ENCODE measurements at regions not wholly inside any gene's neighbourhood (a gene's known extent, or its start where the extent isn't known, plus 50 kb on each side); places are given as distances from the start of the nearest gene placed in this dataset.
A peak's percentile ranks its signal among the peaks of the same experiment; 100 is the strongest.
"Not testable (repeated sequence)": the region's sequence is repeated elsewhere in the genome, so short reads cannot be mapped to it uniquely, and the experiment has no call there.

DNA sequence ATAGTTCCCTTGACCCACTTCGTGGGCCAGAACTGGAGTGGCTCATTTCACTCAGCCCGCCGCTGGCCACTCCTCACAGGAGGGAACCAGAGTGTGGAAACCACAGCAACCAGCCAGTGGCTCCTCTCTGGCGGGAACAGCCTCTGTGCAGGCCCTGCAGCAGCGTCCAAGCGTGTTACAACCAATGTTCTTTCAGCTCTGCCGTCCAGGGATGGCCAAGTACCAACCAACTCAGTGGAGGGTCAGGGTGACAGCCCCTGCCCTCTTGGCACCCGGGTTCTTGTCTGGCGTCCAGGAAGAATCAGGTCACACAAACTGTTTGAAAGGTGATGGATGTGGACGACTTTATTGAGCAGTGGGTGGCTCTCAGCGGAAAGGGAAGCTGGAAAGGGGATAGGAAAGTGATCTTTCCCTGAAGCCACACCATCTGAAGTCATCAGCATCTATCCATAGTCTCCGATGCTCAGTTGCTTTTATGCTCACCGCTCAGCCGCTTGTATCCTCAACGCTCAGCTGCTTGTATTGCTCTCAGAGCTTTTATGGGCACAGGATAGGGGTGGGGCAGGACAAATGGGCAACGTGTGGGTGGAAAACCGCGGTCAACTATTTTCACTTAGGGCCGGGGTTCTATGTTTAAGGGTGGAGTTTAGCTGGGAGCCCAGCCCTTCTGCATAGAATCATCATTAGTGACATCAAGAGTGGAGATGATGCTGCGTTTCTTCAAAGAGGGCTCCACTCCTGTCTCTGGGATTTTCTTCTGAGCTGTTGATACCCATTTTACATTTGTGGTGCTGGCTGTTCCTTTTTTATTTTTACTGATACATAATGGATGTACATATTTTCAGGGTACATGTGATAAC is 250.2 kb downstream of the RRAGC start:
- no peak for DNase-seq (ENCODE audit: low spot score)

DNA sequence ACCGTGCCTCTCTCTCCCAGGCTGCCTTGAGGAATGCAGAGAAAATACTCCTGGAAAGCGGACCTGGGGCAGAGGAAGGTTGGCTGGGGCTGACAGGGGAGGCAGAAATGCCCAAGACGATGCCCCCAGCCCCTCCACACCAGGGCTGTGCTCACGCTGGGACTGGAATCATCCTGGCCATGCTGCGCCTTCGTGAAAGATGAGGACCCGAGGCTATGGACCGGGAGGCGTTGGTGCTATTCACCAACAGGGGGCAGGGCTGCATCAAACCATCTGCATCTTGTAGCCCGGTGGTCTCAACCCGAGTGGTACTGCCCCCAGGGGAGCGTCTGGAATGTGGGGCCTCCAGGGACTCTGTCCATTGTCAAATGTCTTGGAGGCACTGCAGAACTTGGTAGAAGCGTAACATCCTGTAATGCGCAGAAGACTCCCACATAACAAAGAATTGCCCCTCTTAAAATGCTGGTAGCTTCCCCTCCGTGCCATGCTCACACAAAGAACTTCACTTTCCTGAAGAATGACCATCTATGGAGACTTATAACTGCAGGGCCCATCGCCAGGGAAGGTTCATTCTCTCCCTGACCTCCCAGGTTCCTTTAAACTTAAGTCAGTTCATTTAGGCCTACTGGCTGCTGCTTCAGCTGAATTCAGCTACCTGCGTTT is 251.2 kb downstream of the RRAGC start:
- DNase-seq (ENCODE audit: low spot score): peak; percentile 13

DNA sequence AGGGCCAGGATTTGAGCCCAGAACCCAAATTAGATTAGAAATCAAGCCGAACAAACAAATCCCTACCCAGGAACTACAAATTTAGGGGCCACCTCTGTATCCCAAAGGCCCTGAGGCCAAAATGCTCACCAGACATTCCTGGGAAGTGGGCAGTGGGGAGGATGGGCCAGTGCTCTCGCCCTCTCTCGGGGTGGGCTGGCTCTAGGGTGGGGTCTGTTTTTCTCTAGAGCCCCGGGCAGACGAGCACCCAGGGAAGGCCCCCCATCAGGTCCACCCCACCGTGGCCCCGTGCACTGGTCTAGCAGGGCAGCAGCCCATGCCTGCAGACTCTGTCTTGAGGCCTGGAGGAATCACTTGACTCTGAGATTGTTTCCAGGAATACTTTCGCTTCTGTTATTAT is 252.0 kb downstream of the RRAGC start:
- DNase-seq (ENCODE audit: low spot score): no peak

- DNase-seq (ENCODE audit: low spot score): no peak
Measured at GRCh38 chr1:38605063-38605462, 254.5 kb downstream of the RRAGC start.

- no peak for DNase-seq (ENCODE audit: low spot score)
Measured at GRCh38 chr1:38603907-38604306, 255.7 kb downstream of the RRAGC start.

GRCh38 chr1:38600905-38601304 is 258.7 kb downstream of the RRAGC start:
- DNase-seq (ENCODE audit: low spot score): no peak

DNA sequence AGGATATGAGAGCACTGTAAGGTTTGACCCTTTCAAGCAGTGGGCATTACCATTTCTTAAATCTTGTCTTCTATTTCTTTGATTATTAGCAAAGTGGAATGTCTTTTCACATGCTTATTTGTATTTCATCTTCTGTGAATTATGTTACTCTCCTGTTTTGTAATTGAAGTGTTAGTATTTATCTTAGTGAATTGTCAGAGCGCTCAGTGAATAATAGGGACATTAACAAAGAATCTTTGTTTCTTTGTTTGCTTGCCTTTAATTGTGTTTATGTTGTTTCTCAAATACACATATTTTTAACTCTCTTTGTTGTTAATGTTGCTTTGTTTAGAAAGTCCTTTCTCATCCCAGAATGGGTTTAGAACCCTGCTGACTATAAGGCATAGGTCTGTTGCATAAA is 259.3 kb downstream of the RRAGC start:
- DNase-seq (ENCODE audit: low spot score): no peak

- no peak for DNase-seq (ENCODE audit: low spot score)
Measured at GRCh38 chr1:38598118-38598517, 261.5 kb downstream of the RRAGC start.

GRCh38 chr1:38589036-38589435 is 270.5 kb downstream of the RRAGC start:
- no peak for DNase-seq (ENCODE audit: low spot score)

- no peak for DNase-seq (ENCODE audit: low spot score)
Measured at GRCh38 chr1:38587766-38588165, 271.8 kb downstream of the RRAGC start.

DNA sequence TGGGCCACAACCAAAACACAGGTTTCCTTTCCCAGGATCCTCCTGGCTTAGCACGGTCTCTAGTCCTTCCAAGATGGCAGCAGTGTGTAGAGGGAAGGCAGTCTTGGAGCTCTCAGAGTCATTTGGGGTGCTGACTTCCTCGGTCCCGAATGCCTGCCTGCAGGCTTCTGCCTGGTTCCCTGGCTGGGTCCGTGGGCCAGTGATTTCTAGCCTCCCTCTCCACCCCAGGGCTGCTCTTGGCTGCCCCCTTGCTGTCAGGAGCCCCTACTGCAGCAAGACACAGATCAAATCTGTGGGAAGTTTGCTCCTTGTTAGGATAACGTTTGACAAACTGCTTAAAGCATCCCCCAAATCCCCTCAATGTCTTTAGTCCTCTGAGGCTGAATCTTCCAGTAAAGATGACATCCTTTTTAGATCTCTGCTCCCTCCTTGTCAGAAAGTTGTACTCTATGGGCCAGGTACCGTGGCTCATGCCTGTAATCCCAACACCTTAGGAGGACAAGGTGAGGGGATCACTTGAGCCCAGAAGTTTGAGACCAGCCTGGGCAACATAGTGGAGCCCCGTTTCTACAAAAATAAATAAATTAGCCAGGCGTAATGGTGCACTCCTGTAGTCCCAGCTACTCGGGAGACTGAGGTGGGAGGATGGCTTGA is 272.5 kb downstream of the RRAGC start:
- DNase-seq (ENCODE audit: low spot score): peak; percentile 40

DNA sequence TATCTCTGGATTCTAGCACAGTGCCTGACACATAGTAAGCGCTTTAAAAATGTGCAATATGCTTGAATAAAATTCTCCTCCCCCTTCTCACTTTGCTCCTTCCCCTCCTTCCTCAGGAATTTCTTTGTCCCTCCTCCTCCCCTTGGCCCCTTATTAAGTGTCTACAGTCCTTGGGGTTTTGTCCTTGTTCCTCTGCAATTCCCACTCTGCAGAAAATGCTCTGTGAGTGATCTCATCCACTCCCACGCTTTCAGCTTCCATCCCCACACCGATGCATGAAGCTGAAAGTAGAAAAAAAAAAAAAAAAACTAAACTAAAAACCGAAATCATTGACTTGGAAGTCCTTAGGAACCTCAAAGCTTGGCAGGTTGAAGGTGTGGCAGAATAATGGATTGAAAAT is 273.6 kb downstream of the RRAGC start:
- DNase-seq (ENCODE audit: low spot score): peak; percentile 49

- DNase-seq (ENCODE audit: low spot score): no peak
Measured at GRCh38 chr1:38585460-38585859, 274.1 kb downstream of the RRAGC start.

GRCh38 chr1:38584448-38585355 is 274.9 kb downstream of the RRAGC start:
- no peak for DNase-seq (ENCODE audit: low spot score)

DNA sequence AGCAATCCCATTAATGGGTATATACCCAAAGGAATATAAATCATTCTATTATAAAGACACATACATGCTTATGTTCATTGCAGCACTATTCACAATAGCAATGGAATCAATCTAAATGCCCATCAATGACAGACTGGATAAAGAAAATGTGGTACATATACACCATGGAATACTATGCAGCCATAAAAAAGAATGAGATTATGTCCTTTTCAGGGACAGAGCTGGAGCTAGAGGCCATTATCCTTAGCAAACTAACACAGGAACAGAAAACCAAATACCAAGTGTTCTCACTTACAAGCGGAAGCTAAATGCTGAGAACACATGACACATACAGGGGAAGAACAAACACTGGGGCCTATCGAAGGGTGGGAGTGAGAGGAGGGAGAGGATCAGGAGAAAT is 276.3 kb downstream of the RRAGC start:
- DNase-seq (ENCODE audit: low spot score): not testable (repeated sequence)

DNA sequence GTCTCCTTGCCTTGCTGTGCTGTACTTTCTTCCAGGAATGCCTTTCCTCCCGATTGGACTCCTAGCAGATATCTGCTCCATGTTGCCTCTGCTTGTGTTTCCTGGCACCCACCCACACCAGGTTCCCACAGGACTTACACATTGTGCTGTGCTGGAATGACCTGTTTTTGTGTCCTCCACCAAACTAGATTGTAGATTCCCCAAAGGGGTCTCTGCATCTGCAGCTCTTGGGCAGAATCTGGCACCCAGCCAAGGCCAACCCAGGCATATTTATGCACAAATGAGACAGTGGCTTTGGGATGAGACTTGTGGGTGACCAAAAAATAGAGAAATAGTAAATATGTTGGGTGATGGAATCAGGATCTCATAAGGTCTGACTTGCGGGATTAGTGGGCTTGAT is 278.2 kb downstream of the RRAGC start:
- DNase-seq (ENCODE audit: low spot score): no peak

DNA sequence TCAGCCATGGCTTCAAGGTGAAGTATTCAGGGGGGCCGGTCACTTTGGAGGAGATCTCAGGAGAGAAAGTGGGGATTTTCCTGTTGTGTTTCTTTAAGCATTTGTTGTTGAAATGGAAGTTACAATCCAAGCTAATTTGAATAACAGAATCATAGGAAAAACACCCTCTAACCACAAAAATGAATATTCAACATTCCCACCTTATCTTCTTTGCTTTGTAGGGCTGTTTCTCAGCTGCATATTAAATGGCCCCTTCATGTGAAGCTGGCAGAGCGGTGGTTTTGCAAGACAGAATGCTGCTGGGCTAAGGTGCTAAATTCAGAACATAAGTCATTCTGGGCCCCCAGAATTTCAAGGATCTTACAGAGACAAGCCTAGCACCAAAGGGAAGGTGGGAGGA is 279.0 kb downstream of the RRAGC start:
- DNase-seq (ENCODE audit: low spot score): no peak

DNA sequence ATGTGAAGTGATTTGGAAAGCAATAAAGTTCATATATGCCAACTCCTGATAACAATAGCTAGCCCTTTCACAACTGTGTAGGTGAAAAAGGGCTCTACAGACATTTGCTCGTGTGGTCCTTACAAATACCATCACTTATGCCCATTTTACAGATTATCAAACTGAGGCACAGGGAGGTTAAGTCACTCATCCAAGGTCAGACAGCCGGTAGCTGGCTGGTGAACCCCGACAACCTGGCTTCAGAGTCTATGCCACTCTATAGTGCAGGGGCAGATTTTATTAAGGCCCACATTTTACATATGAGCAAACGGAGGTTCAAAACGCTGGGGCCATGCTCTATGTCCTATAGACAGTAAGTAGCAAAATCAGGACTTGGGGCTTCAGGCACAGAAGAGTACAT is 280.5 kb downstream of the RRAGC start:
- no peak for DNase-seq (ENCODE audit: low spot score)

- no peak for DNase-seq (ENCODE audit: low spot score)
Measured at GRCh38 chr1:38578271-38578951, 281.2 kb downstream of the RRAGC start.

DNA sequence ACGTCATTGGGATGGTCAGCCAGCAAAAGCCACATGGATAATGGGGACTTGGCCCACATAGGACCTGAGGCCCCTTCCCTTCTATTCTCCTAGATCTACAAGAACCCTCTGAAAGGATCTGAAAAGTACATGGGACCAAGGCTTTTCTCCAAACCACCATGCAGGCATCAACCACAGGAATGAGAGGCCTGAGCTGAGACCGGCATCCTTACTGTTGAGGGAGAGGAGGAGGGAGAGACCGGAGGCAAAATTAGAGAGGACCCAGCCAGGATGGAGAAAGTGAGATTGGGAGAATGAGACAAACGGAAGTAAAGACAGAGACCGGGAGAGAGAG is 281.7 kb downstream of the RRAGC start:
- DNase-seq (ENCODE audit: low spot score): no peak

DNA sequence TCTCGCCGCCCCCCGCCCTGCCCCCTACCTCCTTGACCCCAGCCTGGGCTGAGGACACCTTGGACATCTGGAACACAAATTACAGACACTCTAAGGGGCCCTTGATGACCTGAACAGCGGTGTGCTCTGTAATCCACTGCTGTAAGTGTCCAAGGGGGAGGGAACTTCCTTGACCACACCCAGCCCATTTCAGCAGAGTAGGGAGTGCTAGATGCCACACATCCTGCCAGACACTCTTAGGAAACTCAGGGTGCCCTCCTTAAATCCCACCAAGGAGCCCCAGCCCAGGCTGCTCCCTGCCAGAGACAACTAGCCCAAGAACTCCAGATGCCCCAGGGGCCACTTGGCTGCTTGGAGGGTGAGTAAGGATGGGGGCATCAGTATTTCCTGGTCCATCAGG is 282.2 kb downstream of the RRAGC start:
- no peak for DNase-seq (ENCODE audit: low spot score)

DNA sequence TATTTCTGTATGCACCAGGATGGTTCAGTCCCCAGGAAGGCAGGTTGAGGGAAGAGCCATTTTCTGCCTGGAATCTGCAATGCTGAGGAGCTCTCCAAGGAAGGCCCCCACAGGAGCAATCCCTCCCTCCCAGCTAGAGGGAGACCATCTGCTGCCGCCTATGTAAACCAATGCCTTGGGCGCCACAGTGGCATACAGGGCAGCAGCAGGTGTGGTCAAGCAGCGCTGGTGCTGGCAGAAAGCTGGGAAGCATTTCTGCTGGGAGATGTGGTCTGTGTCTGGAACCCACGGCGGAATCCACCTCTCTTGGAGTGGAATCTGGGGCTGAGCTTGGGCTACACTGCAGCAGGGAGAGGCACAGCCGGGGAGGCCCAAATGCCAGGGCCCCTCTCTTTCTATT is 283.3 kb downstream of the RRAGC start:
- DNase-seq (ENCODE audit: low spot score): no peak

Data from putamen (tissue), 1 donor.